GM23338 (cell line): ENCODE measurements at regions not wholly inside any gene's neighbourhood (a gene's known extent, or its start where the extent isn't known, plus 50 kb on each side); places are given as distances from the start of the nearest gene placed in this dataset.

Experiments used
- ATAC-seq: fragments of 200-7000 bp; cut with Tn5 transposase; 3 replicates; pipeline ENCODE4 v1.9.1; 2020
- DNase-seq: peaks from one replicate; pipeline ENCODE4 v3.0.0-alpha.2; 2015; ENCODE audit warnings: low spot score
- H2AFZ ChIP-seq: fragments of 200-600 bp; sonication (generic); 2 replicates; pipeline ENCODE4 v1.8.0; 2016; ENCODE audit warnings: antibody characterized with exemption, mild to moderate bottlenecking, moderate library complexity
- H3F3A ChIP-seq: fragments of 200-600 bp; sonication (generic); replicated peaks from 2 replicates; pipeline ENCODE4 v1.8.0; 2017; ENCODE audit warnings: antibody characterized with exemption, mixed run types, low read depth
- H3K27ac ChIP-seq: fragments of 200-600 bp; sonication (generic); 2 replicates; pipeline ENCODE4 v1.6.1; 2016; ENCODE audit warnings: low read depth
- H3K27me3 ChIP-seq: fragments of 200-600 bp; sonication (generic); 2 replicates; pipeline ENCODE4 v1.8.0; 2016; ENCODE audit warnings: mild to moderate bottlenecking, mixed run types, moderate library complexity; ENCODE audit not compliant: insufficient read depth
- H3K36me3 ChIP-seq: fragments of 200-600 bp; sonication (generic); 2 replicates; pipeline ENCODE4 v1.8.0; 2016; ENCODE audit warnings: mild to moderate bottlenecking; ENCODE audit not compliant: insufficient read depth
- H3K4me1 ChIP-seq: fragments of 200-600 bp; sonication (generic); 2 replicates; pipeline ENCODE4 v1.8.0; 2016; ENCODE audit warnings: mild to moderate bottlenecking, moderate library complexity; ENCODE audit not compliant: insufficient read depth
- H3K4me2 ChIP-seq: fragments of 200-600 bp; sonication (generic); 2 replicates; pipeline ENCODE4 v1.7.1; 2017; ENCODE audit warnings: mixed run types
- H3K4me3 ChIP-seq: fragments of 200-600 bp; sonication (generic); 2 replicates; pipeline ENCODE4 v1.6.1; 2016; ENCODE audit warnings: mixed run types
- H3K79me2 ChIP-seq: fragments of 200-600 bp; sonication (generic); replicated peaks from 2 replicates; pipeline ENCODE4 v1.8.0; 2017; ENCODE audit warnings: mild to moderate bottlenecking; ENCODE audit not compliant: insufficient read depth
- H3K9me2 ChIP-seq: fragments of 200-600 bp; sonication (generic); 2 replicates; pipeline ENCODE4 v1.8.0; 2017; ENCODE audit not compliant: insufficient read depth
- H4K20me1 ChIP-seq: fragments of 200-600 bp; sonication (generic); replicated peaks from 2 replicates; pipeline ENCODE4 v1.8.0; 2017; ENCODE audit warnings: mild to moderate bottlenecking; ENCODE audit not compliant: insufficient read depth
- H3K27ac Mint-ChIP-seq: 2 replicates; pipeline ENCODE4 v1.8.0; 2020; ENCODE audit warnings: inconsistent platforms, mild to moderate bottlenecking, moderate library complexity, mixed read lengths
- H3K27me3 Mint-ChIP-seq: 3 replicates; pipeline ENCODE4 v1.8.0; 2022; ENCODE audit warnings: low read depth, mild to moderate bottlenecking, moderate library complexity, mixed read lengths, inconsistent platforms; ENCODE audit not compliant: insufficient read depth, poor library complexity
- H3K36me3 Mint-ChIP-seq: 3 replicates; pipeline ENCODE4 v1.8.0; 2021; ENCODE audit warnings: low read depth, mild to moderate bottlenecking, inconsistent platforms, moderate library complexity, mixed read lengths
- H3K4me1 Mint-ChIP-seq: 3 replicates; pipeline ENCODE4 v1.8.0; 2020; ENCODE audit warnings: mild to moderate bottlenecking, inconsistent platforms, mixed read lengths
- H3K4me3 Mint-ChIP-seq: 3 replicates; pipeline ENCODE4 v1.8.0; 2021; ENCODE audit warnings: moderate library complexity, mild to moderate bottlenecking, inconsistent platforms, mixed read lengths
- H3K9me3 Mint-ChIP-seq: 3 replicates; pipeline ENCODE4 v1.8.0; 2020; ENCODE audit warnings: moderate library complexity, mild to moderate bottlenecking, inconsistent platforms, mixed read lengths
- CREB1 ChIP-seq: fragments of 250-450 bp; sonication (Bioruptor Pico); IDR thresholded peaks from 2 replicates; pipeline ENCODE4 v1.5.0; 2020; ENCODE audit warnings: low read depth, mild to moderate bottlenecking, moderate library complexity
- CTCF ChIP-seq, 2 experiments: fragments of 200-600 bp in 1 of 2; sonication (generic) in 1 of 2; conservative IDR thresholded peaks; 2 replicates each; pipeline versions ENCODE4 v1.5.1 to v1.6.1; 2016 to 2017; ENCODE audit warnings: antibody characterized with exemption in 2 of 2, low read depth in 2 of 2, mild to moderate bottlenecking in 2 of 2, moderate library complexity in 1 of 2
- ETS1 ChIP-seq: IDR thresholded peaks from 2 replicates; pipeline ENCODE4 v1.6.1; 2016; ENCODE audit warnings: antibody characterized with exemption
- EZH2 ChIP-seq: fragments of 200-600 bp; sonication (generic); IDR thresholded peaks from one replicate; pipeline ENCODE4 v1.8.0; 2017; ENCODE audit warnings: antibody characterized with exemption, mild to moderate bottlenecking, low read depth; ENCODE audit not compliant: unreplicated experiment
- EZH2phosphoT487 ChIP-seq: fragments of 200-600 bp; sonication (generic); IDR thresholded peaks from one replicate; pipeline ENCODE4 v1.8.1; 2018; ENCODE audit warnings: antibody characterized with exemption; ENCODE audit not compliant: unreplicated experiment
- JUNB ChIP-seq: IDR thresholded peaks from one replicate; pipeline ENCODE4 v1.6.1; 2016; ENCODE audit warnings: antibody characterized with exemption; ENCODE audit not compliant: unreplicated experiment
- NANOG ChIP-seq: IDR thresholded peaks from 2 replicates; pipeline ENCODE4 v1.6.1; 2016; ENCODE audit warnings: antibody characterized with exemption, borderline replicate concordance
- POLR2AphosphoS5 ChIP-seq: IDR thresholded peaks from 2 replicates; pipeline ENCODE4 v1.6.1; 2016; ENCODE audit warnings: antibody characterized with exemption, low read depth
- REST ChIP-seq: IDR thresholded peaks from one replicate; pipeline ENCODE4 v1.6.1; 2018; ENCODE audit warnings: antibody characterized with exemption; ENCODE audit not compliant: unreplicated experiment
- STAT1 ChIP-seq: IDR thresholded peaks from one replicate; pipeline ENCODE4 v1.6.1; 2016; ENCODE audit warnings: antibody characterized with exemption; ENCODE audit not compliant: unreplicated experiment
- ZNF114 ChIP-seq: fragments of 250-450 bp; sonication (Bioruptor Pico); IDR thresholded peaks from 2 replicates; pipeline ENCODE4 v1.5.0; 2020; ENCODE audit warnings: mild to moderate bottlenecking, moderate library complexity
- ZNF331 ChIP-seq: fragments of 250-450 bp; sonication (Bioruptor Pico); IDR thresholded peaks from 2 replicates; pipeline ENCODE4 v1.5.0; 2020; ENCODE audit warnings: low read depth, mild to moderate bottlenecking, moderate library complexity
- ZNF462 ChIP-seq: fragments of 250-450 bp; sonication (Bioruptor Pico); IDR thresholded peaks from 2 replicates; pipeline ENCODE4 v1.5.0; 2020; ENCODE audit warnings: mild to moderate bottlenecking, moderate library complexity

- peaks cover 30% of the 10 kb centered on the region for H3K27me3 ChIP-seq
- H3K4me3 ChIP-seq = no peak overlapping the region
- H4K20me1 ChIP-seq = no peaks in the 10 kb centered on the region; the same call in 1 of the 2 replicates
- H3K79me2 ChIP-seq = no peaks in the 10 kb centered on the region
- no peak overlapping the region for H3K4me2 ChIP-seq
- H3K4me1 ChIP-seq = peaks cover 8% of the 10 kb centered on the region
- H3K27me3 Mint-ChIP-seq = peaks cover 5% of the 10 kb centered on the region
- no peaks in the 10 kb centered on the region for H3F3A ChIP-seq
- H2AFZ ChIP-seq = no peak overlapping the region
- DNase-seq (no peak), ATAC-seq (no peak)
- no peak overlapping the region for H3K4me3 Mint-ChIP-seq
- no peaks in the 10 kb centered on the region for H3K36me3 ChIP-seq
- H3K27ac ChIP-seq = no peak overlapping the region
- TF ChIP-seq CREB1 (CRISPR knock-in tag) (no peak), ZNF114 (CRISPR knock-in tag) (no peak), STAT1 (no peak), ZNF462 (CRISPR knock-in tag) (no peak), ZNF331 (no peak), POLR2AphosphoS5 (no peak), JUNB (no peak), ETS1 (no peak), REST (no peak), CTCF (conservative IDR thresholded peaks at IDR 0.05; ENCODE audit: low read depth in 2 of 2) (no peak), EZH2 (no peak), NANOG (no peak), EZH2phosphoT487 (no peak)
- no peaks in the 10 kb centered on the region; the same call in 2 of the 3 replicates for H3K9me3 Mint-ChIP-seq
- peaks cover 5% of the 10 kb centered on the region; the same call in 2 of the 3 replicates for H3K4me1 Mint-ChIP-seq
- no peaks in the 10 kb centered on the region for H3K9me2 ChIP-seq
- H3K36me3 Mint-ChIP-seq = no peaks in the 10 kb centered on the region
- H3K27ac Mint-ChIP-seq = no peak overlapping the region
These were observed 371.9 kb upstream of the ESRRG start for GRCh38 chr1:217095050-217095622.
